HepG2 (cell line): ENCODE measurements at regions not wholly inside any gene's neighbourhood (a gene's known extent, or its start where the extent isn't known, plus 50 kb on each side); places are given as distances from the start of the nearest gene placed in this dataset.

Experiments used
- ASH2L ChIP-seq: fragments of 300-600, 200-600 bp; sonication (generic); IDR thresholded peaks from 2 replicates; pipeline ENCODE4 v1.7.0; 2017; ENCODE audit warnings: low read depth, mild to moderate bottlenecking, moderate library complexity, mixed read lengths, low read length; ENCODE audit not compliant: insufficient read length
- ATRX ChIP-seq: sonication (generic); formaldehyde crosslinking; IDR thresholded peaks from 2 replicates; pipeline ENCODE4 v1.4.0; 2020; ENCODE audit warnings: missing genetic modification reagents, borderline replicate concordance
- BRD4 ChIP-seq: sonication (generic); formaldehyde crosslinking; IDR thresholded peaks from 2 replicates; pipeline ENCODE4 v1.4.0; 2020; ENCODE audit warnings: missing genetic modification reagents
- HOXA5 ChIP-seq: sonication (generic); formaldehyde crosslinking; IDR thresholded peaks from 2 replicates; pipeline ENCODE4 v1.4.0; 2020; ENCODE audit warnings: missing genetic modification reagents
- JDP2 ChIP-seq: sonication (generic); formaldehyde crosslinking; IDR thresholded peaks from 2 replicates; pipeline ENCODE4 v1.8.1; 2022; ENCODE audit warnings: missing genetic modification reagents, borderline replicate concordance
- KDM3A ChIP-seq: IDR thresholded peaks from 2 replicates; pipeline ENCODE4 v1.6.1; 2018; ENCODE audit warnings: low read depth, missing compliant biosample characterization
- NR1H2 ChIP-seq: sonication (generic); formaldehyde crosslinking; IDR thresholded peaks from 2 replicates; pipeline ENCODE4 v1.8.1; 2022; ENCODE audit warnings: low read depth, missing genetic modification reagents, borderline replicate concordance
- TP53 ChIP-seq: sonication (generic); formaldehyde crosslinking; conservative IDR thresholded peaks from 2 replicates; pipeline ENCODE4 v1.4.0; 2020; ENCODE audit warnings: missing genetic modification reagents
- ZBTB44 ChIP-seq: sonication (generic); formaldehyde crosslinking; IDR thresholded peaks from 2 replicates; pipeline ENCODE4 v1.4.0; 2020; ENCODE audit warnings: missing genetic modification reagents
- ZKSCAN8 ChIP-seq: IDR thresholded peaks from 2 replicates; pipeline ENCODE4 v1.6.1; 2016; ENCODE audit warnings: borderline replicate concordance, missing genetic modification reagents, missing compliant biosample characterization
- ZNF234 ChIP-seq: sonication (generic); formaldehyde crosslinking; conservative IDR thresholded peaks from 2 replicates; pipeline ENCODE4 v1.5.1; 2020; ENCODE audit warnings: mild to moderate bottlenecking, missing genetic modification reagents
- ZNF282 ChIP-seq: fragments of 450-650 bp; IDR thresholded peaks from 2 replicates; pipeline ENCODE4 v1.6.1; 2018; ENCODE audit not compliant: partially characterized antibody
- ZNF333 ChIP-seq: sonication (generic); formaldehyde crosslinking; IDR thresholded peaks from 2 replicates; pipeline ENCODE4 v1.4.0; 2020; ENCODE audit warnings: mild to moderate bottlenecking, missing genetic modification reagents, borderline replicate concordance
- ZNF629 ChIP-seq: sonication (generic); formaldehyde crosslinking; conservative IDR thresholded peaks from 2 replicates; pipeline ENCODE4 v1.5.0; 2020; ENCODE audit warnings: missing genetic modification reagents
- ZSCAN5A ChIP-seq: sonication (generic); formaldehyde crosslinking; IDR thresholded peaks from 2 replicates; pipeline ENCODE4 v1.8.0; 2022; ENCODE audit warnings: mild to moderate bottlenecking, missing genetic modification reagents, borderline replicate concordance
- TF ChIP-seq, protein P1 (sequence below): sonication (generic); formaldehyde crosslinking; IDR thresholded peaks from 2 replicates; pipeline ENCODE4 v1.4.0; 2020; ENCODE audit warnings: mild to moderate bottlenecking, missing genetic modification reagents
- TF ChIP-seq, protein P2 (sequence below): sonication (generic); formaldehyde crosslinking; IDR thresholded peaks from 2 replicates; pipeline ENCODE4 v1.4.0; 2020; ENCODE audit warnings: low read depth, missing genetic modification reagents
- TF ChIP-seq, protein P3 (sequence below): sonication (generic); formaldehyde crosslinking; IDR thresholded peaks from 2 replicates; pipeline ENCODE4 v1.8.0; 2022; ENCODE audit warnings: missing genetic modification reagents, mild to moderate bottlenecking, borderline replicate concordance
- TF ChIP-seq, protein P4 (sequence below): IDR thresholded peaks from 2 replicates; pipeline ENCODE4 v1.6.1; 2016; ENCODE audit warnings: mild to moderate bottlenecking

DNA sequence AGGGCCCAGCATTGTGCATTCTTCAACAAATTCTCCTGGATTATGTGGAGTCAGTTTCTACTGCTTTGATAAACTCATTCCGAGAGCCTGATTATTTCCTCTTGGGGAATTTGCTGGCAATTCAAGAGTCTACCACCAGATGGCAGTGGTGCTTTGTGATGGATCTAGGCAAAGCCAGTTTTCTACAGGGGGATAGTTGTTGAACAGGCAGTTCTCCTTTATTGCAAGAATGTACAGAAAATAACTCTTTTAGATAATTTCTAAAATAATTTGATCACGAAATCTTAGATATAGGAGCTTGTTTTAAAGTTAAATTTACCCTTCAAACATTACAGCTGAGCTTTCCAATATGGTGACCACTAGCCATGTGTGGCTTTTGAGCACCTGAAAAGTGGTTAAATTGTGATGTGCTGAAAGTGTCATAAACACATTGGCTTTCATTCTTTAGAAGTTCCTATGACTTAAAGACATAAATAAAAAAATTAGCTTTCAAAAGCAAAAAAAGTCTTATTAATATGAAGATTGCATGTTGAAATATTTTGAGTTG lies 66.7 kb upstream of the HAAO start (continued):
- TF ChIP-seq ZNF282 (no peak), ZSCAN5A (CRISPR knock-in tag) (no peak), ZNF234 (CRISPR knock-in tag) (no peak), ZNF629 (CRISPR knock-in tag) (no peak), JDP2 (CRISPR knock-in tag) (no peak), ZKSCAN8 (peak; percentile 69; the same call in 1 of the 2 replicates), ATRX (no peak), TP53 (CRISPR knock-in tag) (no peak), KDM3A (CRISPR knock-in tag) (0 out of 2 replicates have a peak, but pooled peaks have one; percentile 68), NR1H2 (CRISPR knock-in tag) (no peak), ASH2L (peak; percentile 26), ZBTB44 (CRISPR knock-in tag) (peak; percentile 32; the same call in 1 of the 2 replicates), HOXA5 (CRISPR knock-in tag) (peak; percentile 38; the same call in 1 of the 2 replicates), BRD4 (no peak), ZNF333 (CRISPR knock-in tag) (no peak)
- TF ChIP-seq, protein P1, sequence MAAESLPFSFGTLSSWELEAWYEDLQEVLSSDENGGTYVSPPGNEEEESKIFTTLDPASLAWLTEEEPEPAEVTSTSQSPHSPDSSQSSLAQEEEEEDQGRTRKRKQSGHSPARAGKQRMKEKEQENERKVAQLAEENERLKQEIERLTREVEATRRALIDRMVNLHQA, result 0 out of 2 replicates have a peak, but pooled peaks have one; percentile 25
- TF ChIP-seq, protein P2, sequence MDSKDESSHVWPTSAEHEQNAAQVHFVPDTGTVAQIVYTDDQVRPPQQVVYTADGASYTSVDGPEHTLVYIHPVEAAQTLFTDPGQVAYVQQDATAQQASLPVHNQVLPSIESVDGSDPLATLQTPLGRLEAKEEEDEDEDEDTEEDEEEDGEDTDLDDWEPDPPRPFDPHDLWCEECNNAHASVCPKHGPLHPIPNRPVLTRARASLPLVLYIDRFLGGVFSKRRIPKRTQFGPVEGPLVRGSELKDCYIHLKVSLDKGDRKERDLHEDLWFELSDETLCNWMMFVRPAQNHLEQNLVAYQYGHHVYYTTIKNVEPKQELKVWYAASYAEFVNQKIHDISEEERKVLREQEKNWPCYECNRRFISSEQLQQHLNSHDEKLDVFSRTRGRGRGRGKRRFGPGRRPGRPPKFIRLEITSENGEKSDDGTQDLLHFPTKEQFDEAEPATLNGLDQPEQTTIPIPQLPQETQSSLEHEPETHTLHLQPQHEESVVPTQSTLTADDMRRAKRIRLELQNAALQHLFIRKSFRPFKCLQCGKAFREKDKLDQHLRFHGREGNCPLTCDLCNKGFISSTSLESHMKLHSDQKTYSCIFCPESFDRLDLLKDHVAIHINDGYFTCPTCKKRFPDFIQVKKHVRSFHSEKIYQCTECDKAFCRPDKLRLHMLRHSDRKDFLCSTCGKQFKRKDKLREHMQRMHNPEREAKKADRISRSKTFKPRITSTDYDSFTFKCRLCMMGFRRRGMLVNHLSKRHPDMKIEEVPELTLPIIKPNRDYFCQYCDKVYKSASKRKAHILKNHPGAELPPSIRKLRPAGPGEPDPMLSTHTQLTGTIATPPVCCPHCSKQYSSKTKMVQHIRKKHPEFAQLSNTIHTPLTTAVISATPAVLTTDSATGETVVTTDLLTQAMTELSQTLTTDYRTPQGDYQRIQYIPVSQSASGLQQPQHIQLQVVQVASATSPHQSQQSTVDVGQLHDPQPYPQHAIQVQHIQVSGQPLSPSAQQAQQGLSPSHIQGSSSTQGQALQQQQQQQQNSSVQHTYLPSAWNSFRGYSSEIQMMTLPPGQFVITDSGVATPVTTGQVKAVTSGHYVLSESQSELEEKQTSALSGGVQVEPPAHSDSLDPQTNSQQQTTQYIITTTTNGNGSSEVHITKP (CRISPR knock-in tag), result 0 out of 2 replicates have a peak, but pooled peaks have one; percentile 55
- TF ChIP-seq, protein P3, sequence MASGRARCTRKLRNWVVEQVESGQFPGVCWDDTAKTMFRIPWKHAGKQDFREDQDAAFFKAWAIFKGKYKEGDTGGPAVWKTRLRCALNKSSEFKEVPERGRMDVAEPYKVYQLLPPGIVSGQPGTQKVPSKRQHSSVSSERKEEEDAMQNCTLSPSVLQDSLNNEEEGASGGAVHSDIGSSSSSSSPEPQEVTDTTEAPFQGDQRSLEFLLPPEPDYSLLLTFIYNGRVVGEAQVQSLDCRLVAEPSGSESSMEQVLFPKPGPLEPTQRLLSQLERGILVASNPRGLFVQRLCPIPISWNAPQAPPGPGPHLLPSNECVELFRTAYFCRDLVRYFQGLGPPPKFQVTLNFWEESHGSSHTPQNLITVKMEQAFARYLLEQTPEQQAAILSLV (CRISPR knock-in tag), result no peak
- TF ChIP-seq, protein P4, sequence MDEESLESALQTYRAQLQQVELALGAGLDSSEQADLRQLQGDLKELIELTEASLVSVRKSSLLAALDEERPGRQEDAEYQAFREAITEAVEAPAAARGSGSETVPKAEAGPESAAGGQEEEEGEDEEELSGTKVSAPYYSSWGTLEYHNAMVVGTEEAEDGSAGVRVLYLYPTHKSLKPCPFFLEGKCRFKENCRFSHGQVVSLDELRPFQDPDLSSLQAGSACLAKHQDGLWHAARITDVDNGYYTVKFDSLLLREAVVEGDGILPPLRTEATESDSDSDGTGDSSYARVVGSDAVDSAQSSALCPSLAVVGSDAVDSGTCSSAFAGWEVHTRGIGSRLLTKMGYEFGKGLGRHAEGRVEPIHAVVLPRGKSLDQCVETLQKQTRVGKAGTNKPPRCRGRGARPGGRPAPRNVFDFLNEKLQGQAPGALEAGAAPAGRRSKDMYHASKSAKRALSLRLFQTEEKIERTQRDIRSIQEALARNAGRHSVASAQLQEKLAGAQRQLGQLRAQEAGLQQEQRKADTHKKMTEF, result no peak; the same call in 1 of the 2 replicates
